H9 (cell line): ENCODE measurements at regions not wholly inside any gene's neighbourhood (a gene's known extent, or its start where the extent isn't known, plus 50 kb on each side); places are given as distances from the start of the nearest gene placed in this dataset.

Experiments
- DNase-seq: peaks from one replicate; pipeline ENCODE4 v3.0.0-alpha.2; 2017
- H2AFZ ChIP-seq: one replicate; pipeline ENCODE4 v1.6.1; 2013; ENCODE audit warnings: mild to moderate bottlenecking, low read length, control low read depth, moderate library complexity
- H2AK5ac ChIP-seq: 2 replicates; pipeline ENCODE4 v1.6.1; 2013; ENCODE audit warnings: low read length, control low read depth, mixed read lengths; ENCODE audit not compliant: insufficient read length
- H2BK120ac ChIP-seq: one replicate; pipeline ENCODE4 v1.6.1; 2013; ENCODE audit warnings: low read depth, mild to moderate bottlenecking, low read length, control low read depth, inconsistent platforms; ENCODE audit not compliant: poor library complexity, severe bottlenecking
- H2BK12ac ChIP-seq: 2 replicates; pipeline ENCODE4 v1.6.1; 2013; ENCODE audit warnings: low read length, control low read depth, mixed read lengths, low read depth; ENCODE audit not compliant: insufficient read length
- H2BK15ac ChIP-seq: 2 replicates; pipeline ENCODE4 v1.6.1; 2013; ENCODE audit warnings: low read depth, low read length, control low read depth
- H2BK20ac ChIP-seq: one replicate; pipeline ENCODE4 v1.6.1; 2013; ENCODE audit warnings: low read depth, mild to moderate bottlenecking, low read length, control low read depth, inconsistent platforms; ENCODE audit not compliant: poor library complexity, severe bottlenecking
- H2BK5ac ChIP-seq: 2 replicates; pipeline ENCODE4 v1.6.1; 2013; ENCODE audit warnings: low read length, control low read depth, mixed read lengths; ENCODE audit not compliant: insufficient read length
- H3K14ac ChIP-seq: 2 replicates; pipeline ENCODE4 v1.6.1; 2013; ENCODE audit warnings: low read length, control low read depth; ENCODE audit not compliant: insufficient read depth
- H3K18ac ChIP-seq: 2 replicates; pipeline ENCODE4 v1.6.1; 2013; ENCODE audit warnings: low read depth, mild to moderate bottlenecking, mixed read lengths, low read length, control low read depth; ENCODE audit not compliant: insufficient read length
- H3K23ac ChIP-seq: 2 replicates; pipeline ENCODE4 v1.6.1; 2013; ENCODE audit warnings: low read length, control low read depth, mixed read lengths, low read depth; ENCODE audit not compliant: insufficient read length
- H3K23me2 ChIP-seq: 2 replicates; pipeline ENCODE4 v1.6.1; 2013; ENCODE audit warnings: low read depth, mild to moderate bottlenecking, mixed read lengths, low read length, control low read depth; ENCODE audit not compliant: insufficient read length, poor library complexity, severe bottlenecking
- H3K27ac ChIP-seq: 2 replicates; pipeline ENCODE4 v1.5.1; 2013; ENCODE audit warnings: low read length, control low read depth, mixed read lengths, low read depth; ENCODE audit not compliant: insufficient read length
- H3K27me3 ChIP-seq: 2 replicates; pipeline ENCODE4 v1.6.1; 2013; ENCODE audit warnings: low read length, control low read depth, inconsistent platforms; ENCODE audit not compliant: insufficient read depth
- H3K4ac ChIP-seq: 2 replicates; pipeline ENCODE4 v1.6.1; 2013; ENCODE audit warnings: low read depth, mild to moderate bottlenecking, control low read depth, inconsistent platforms, low read length, moderate library complexity
- H3K4me1 ChIP-seq: 2 replicates; pipeline ENCODE4 v1.6.1; 2013; ENCODE audit warnings: low read length, control low read depth, inconsistent platforms; ENCODE audit not compliant: insufficient read depth
- H3K4me2 ChIP-seq: 2 replicates; pipeline ENCODE4 v1.6.1; 2013; ENCODE audit warnings: low read length, control low read depth, mixed read lengths; ENCODE audit not compliant: insufficient read length, insufficient read depth
- H3K56ac ChIP-seq: 2 replicates; pipeline ENCODE4 v1.6.1; 2013; ENCODE audit warnings: low read depth, mild to moderate bottlenecking, mixed read lengths, low read length, control low read depth; ENCODE audit not compliant: insufficient read length
- H3K79me1 ChIP-seq: 2 replicates; pipeline ENCODE4 v1.6.1; 2013; ENCODE audit warnings: low read depth, mild to moderate bottlenecking, moderate library complexity, low read length, control low read depth, inconsistent platforms; ENCODE audit not compliant: insufficient read depth, poor library complexity, severe bottlenecking
- H3K79me2 ChIP-seq: 2 replicates; pipeline ENCODE4 v1.6.1; 2013; ENCODE audit warnings: low read length, control low read depth, inconsistent platforms; ENCODE audit not compliant: insufficient read depth
- H3K9ac ChIP-seq: 2 replicates; pipeline ENCODE4 v1.6.1; 2013; ENCODE audit warnings: low read length, control low read depth, mixed read lengths; ENCODE audit not compliant: insufficient read length; ENCODE audit errors: extremely low read depth
- H3K9me3 ChIP-seq: one replicate; pipeline ENCODE4 v1.6.1; 2013; ENCODE audit warnings: low read depth, low read length, inconsistent platforms; ENCODE audit not compliant: control insufficient read depth
- H3T11ph ChIP-seq: one replicate; pipeline ENCODE4 v1.6.1; 2013; ENCODE audit warnings: mild to moderate bottlenecking, low read length, control low read depth, inconsistent platforms
- H4K20me1 ChIP-seq: one replicate; pipeline ENCODE4 v1.6.1; 2013; ENCODE audit not compliant: control insufficient read depth, insufficient read length, insufficient read depth
- H4K5ac ChIP-seq: 2 replicates; pipeline ENCODE4 v1.6.1; 2013; ENCODE audit warnings: low read depth, mild to moderate bottlenecking, mixed read lengths, low read length, control low read depth; ENCODE audit not compliant: insufficient read length
- H4K8ac ChIP-seq: replicated peaks from 2 replicates; pipeline ENCODE4 v1.6.1; 2013; ENCODE audit warnings: low read length, control low read depth, mixed read lengths, low read depth; ENCODE audit not compliant: insufficient read length
- H4K91ac ChIP-seq: 2 replicates; pipeline ENCODE4 v1.6.1; 2013; ENCODE audit warnings: low read depth, mild to moderate bottlenecking, moderate library complexity, mixed read lengths, low read length, control low read depth; ENCODE audit not compliant: insufficient read length
- H3K27ac Mint-ChIP-seq, 3 experiments: 2 replicates in 2 of 3; 3 replicates in 1 of 3; pipeline ENCODE4 v1.8.0; 2020 to 2021; ENCODE audit warnings: mixed read lengths in 3 of 3, mild to moderate bottlenecking in 1 of 3, moderate library complexity in 1 of 3
- H3K27me3 Mint-ChIP-seq: 2 replicates; pipeline ENCODE4 v1.8.0; 2021; ENCODE audit warnings: low read depth, mild to moderate bottlenecking, moderate library complexity, mixed read lengths
- H3K36me3 Mint-ChIP-seq, 3 experiments: 2 replicates in 2 of 3; 3 replicates in 1 of 3; pipeline ENCODE4 v1.8.0; 2020 to 2021; ENCODE audit warnings: low read depth in 3 of 3, mixed read lengths in 3 of 3; ENCODE audit not compliant: insufficient read depth in 1 of 3
- H3K4me1 Mint-ChIP-seq, 2 experiments: 2 replicates each; pipeline ENCODE4 v1.8.0; 2020; ENCODE audit warnings: mixed read lengths in 2 of 2
- H3K4me3 Mint-ChIP-seq, 2 experiments: 2 replicates in 1 of 2; 3 replicates in 1 of 2; pipeline ENCODE4 v1.8.0; 2020 to 2021; ENCODE audit warnings: mild to moderate bottlenecking in 2 of 2, mixed read lengths in 2 of 2, moderate library complexity in 1 of 2
- H3K9me3 Mint-ChIP-seq, 2 experiments: 2 replicates in 1 of 2; 3 replicates in 1 of 2; pipeline ENCODE4 v1.8.0; 2020; ENCODE audit warnings: mild to moderate bottlenecking in 2 of 2, mixed read lengths in 2 of 2, moderate library complexity in 1 of 2
- CTCF ChIP-seq: fragments of 200-600 bp; sonication (generic); conservative IDR thresholded peaks from 3 replicates; pipeline ENCODE4 v1.8.0; 2021; ENCODE audit warnings: antibody characterized with exemption, mild to moderate bottlenecking
- WGBS: extraction: QIAGEN DNeasy Blood & Tissue Kit; methylation state at CpG from one replicate; pipeline ENCODE4 v1.1.7; 2013; ENCODE audit warnings: missing lambda C conversion rate, low lambda C conversion rate, mixed read lengths; ENCODE audit not compliant: insufficient read length; ENCODE audit errors: extremely low coverage; 5-methylcytosine and 5-hydroxymethylcytosine counted together

- H4K5ac ChIP-seq: no peak overlapping the region
- H2BK15ac ChIP-seq: no peak overlapping the region
- peaks cover 3% of the 10 kb centered on the region in 2 experiments; a peak in 2 of 5 replicates for H3K9me3 Mint-ChIP-seq
- H3K4me1 Mint-ChIP-seq: peaks cover 4% of the 10 kb centered on the region in 2 experiments
- no peak overlapping the region for H3K9ac ChIP-seq
- H3K36me3 Mint-ChIP-seq: no peaks in the 10 kb centered on the region
- no peak overlapping the region for H3K23ac ChIP-seq
- no peak for TF ChIP-seq CTCF
- no CpG with 5 or more reads among the region's 1 CpG for WGBS
- no peaks in the 10 kb centered on the region; the same call in 1 of the 2 replicates for H3K27me3 Mint-ChIP-seq
- H4K20me1 ChIP-seq: no peaks in the 10 kb centered on the region
- H2BK12ac ChIP-seq: no peak overlapping the region
- H3K23me2 ChIP-seq: no peaks in the 10 kb centered on the region
- H2BK120ac ChIP-seq: no peak overlapping the region
- H3K18ac ChIP-seq: no peak overlapping the region
- DNase-seq: no peak
- no peak overlapping the region for H3K14ac ChIP-seq
- no peak overlapping the region for H3K4ac ChIP-seq
- no peaks in the 10 kb centered on the region for H3K9me3 ChIP-seq
- H3T11ph ChIP-seq: no peak overlapping the region
- H3K4me3 Mint-ChIP-seq: no peak overlapping the region
- H2BK20ac ChIP-seq: no peak overlapping the region
- H2AK5ac ChIP-seq: no peak overlapping the region
- H4K91ac ChIP-seq: no peak overlapping the region
- H3K4me2 ChIP-seq: no peak overlapping the region
- H2BK5ac ChIP-seq: no peak overlapping the region
- H3K4me1 ChIP-seq: no peaks in the 10 kb centered on the region
- no peak overlapping the region for H3K27ac Mint-ChIP-seq
- no peak overlapping the region for H3K56ac ChIP-seq
- H3K27ac ChIP-seq: no peak overlapping the region
- no peaks in the 10 kb centered on the region for H3K27me3 ChIP-seq
- H2AFZ ChIP-seq: no peak overlapping the region
- no peak overlapping the region for H4K8ac ChIP-seq
- H3K79me2 ChIP-seq: no peaks in the 10 kb centered on the region
- no peaks in the 10 kb centered on the region for H3K79me1 ChIP-seq
Measured at GRCh38 chr12:60317361-60317760, 721.5 kb downstream of the SLC16A7 start.
